ENCODE measurements at regions not wholly inside any gene's neighbourhood (a gene's known extent, or its start where the extent isn't known, plus 50 kb on each side); places are given as distances from the start of the nearest gene placed in this dataset.

- TF ChIP-seq CTCF (tag by site-specific recombination; IDR thresholded peaks at IDR 0.05) (no peak), HIC1 (tag by site-specific recombination; IDR thresholded peaks at IDR 0.05) (no peak), TSHZ1 (tag by site-specific recombination; IDR thresholded peaks at IDR 0.05; ENCODE audit: borderline replicate concordance) (no peak), ZBTB10 (tag by site-specific recombination; IDR thresholded peaks at IDR 0.05) (no peak), ZNF664 (tag by site-specific recombination; IDR thresholded peaks at IDR 0.05) (no peak)
Measured at GRCh38 chr2:39925312-39925711, 146.3 kb upstream of the THUMPD2 start.
